GM23338 (cell line): ENCODE measurements at regions not wholly inside any gene's neighbourhood (a gene's known extent, or its start where the extent isn't known, plus 50 kb on each side); places are given as distances from the start of the nearest gene placed in this dataset.

Experiments used
- ATAC-seq: fragments of 200-7000 bp; cut with Tn5 transposase; 3 replicates; pipeline ENCODE4 v1.9.1; 2020
- DNase-seq: peaks from one replicate; pipeline ENCODE4 v3.0.0-alpha.2; 2015; ENCODE audit warnings: low spot score
- H2AFZ ChIP-seq: fragments of 200-600 bp; sonication (generic); 2 replicates; pipeline ENCODE4 v1.8.0; 2016; ENCODE audit warnings: antibody characterized with exemption, mild to moderate bottlenecking, moderate library complexity
- H3F3A ChIP-seq: fragments of 200-600 bp; sonication (generic); replicated peaks from 2 replicates; pipeline ENCODE4 v1.8.0; 2017; ENCODE audit warnings: antibody characterized with exemption, mixed run types, low read depth
- H3K27ac ChIP-seq: fragments of 200-600 bp; sonication (generic); 2 replicates; pipeline ENCODE4 v1.6.1; 2016; ENCODE audit warnings: low read depth
- H3K27me3 ChIP-seq: fragments of 200-600 bp; sonication (generic); 2 replicates; pipeline ENCODE4 v1.8.0; 2016; ENCODE audit warnings: mild to moderate bottlenecking, mixed run types, moderate library complexity; ENCODE audit not compliant: insufficient read depth
- H3K36me3 ChIP-seq: fragments of 200-600 bp; sonication (generic); 2 replicates; pipeline ENCODE4 v1.8.0; 2016; ENCODE audit warnings: mild to moderate bottlenecking; ENCODE audit not compliant: insufficient read depth
- H3K4me1 ChIP-seq: fragments of 200-600 bp; sonication (generic); 2 replicates; pipeline ENCODE4 v1.8.0; 2016; ENCODE audit warnings: mild to moderate bottlenecking, moderate library complexity; ENCODE audit not compliant: insufficient read depth
- H3K4me2 ChIP-seq: fragments of 200-600 bp; sonication (generic); 2 replicates; pipeline ENCODE4 v1.7.1; 2017; ENCODE audit warnings: mixed run types
- H3K4me3 ChIP-seq: fragments of 200-600 bp; sonication (generic); 2 replicates; pipeline ENCODE4 v1.6.1; 2016; ENCODE audit warnings: mixed run types
- H3K79me2 ChIP-seq: fragments of 200-600 bp; sonication (generic); replicated peaks from 2 replicates; pipeline ENCODE4 v1.8.0; 2017; ENCODE audit warnings: mild to moderate bottlenecking; ENCODE audit not compliant: insufficient read depth
- H3K9me2 ChIP-seq: fragments of 200-600 bp; sonication (generic); 2 replicates; pipeline ENCODE4 v1.8.0; 2017; ENCODE audit not compliant: insufficient read depth
- H4K20me1 ChIP-seq: fragments of 200-600 bp; sonication (generic); replicated peaks from 2 replicates; pipeline ENCODE4 v1.8.0; 2017; ENCODE audit warnings: mild to moderate bottlenecking; ENCODE audit not compliant: insufficient read depth
- H3K27ac Mint-ChIP-seq: 2 replicates; pipeline ENCODE4 v1.8.0; 2020; ENCODE audit warnings: inconsistent platforms, mild to moderate bottlenecking, moderate library complexity, mixed read lengths
- H3K27me3 Mint-ChIP-seq: 3 replicates; pipeline ENCODE4 v1.8.0; 2022; ENCODE audit warnings: low read depth, mild to moderate bottlenecking, moderate library complexity, mixed read lengths, inconsistent platforms; ENCODE audit not compliant: insufficient read depth, poor library complexity
- H3K36me3 Mint-ChIP-seq: 3 replicates; pipeline ENCODE4 v1.8.0; 2021; ENCODE audit warnings: low read depth, mild to moderate bottlenecking, inconsistent platforms, moderate library complexity, mixed read lengths
- H3K4me1 Mint-ChIP-seq: 3 replicates; pipeline ENCODE4 v1.8.0; 2020; ENCODE audit warnings: mild to moderate bottlenecking, inconsistent platforms, mixed read lengths
- H3K4me3 Mint-ChIP-seq: 3 replicates; pipeline ENCODE4 v1.8.0; 2021; ENCODE audit warnings: moderate library complexity, mild to moderate bottlenecking, inconsistent platforms, mixed read lengths
- H3K9me3 Mint-ChIP-seq: 3 replicates; pipeline ENCODE4 v1.8.0; 2020; ENCODE audit warnings: moderate library complexity, mild to moderate bottlenecking, inconsistent platforms, mixed read lengths
- CREB1 ChIP-seq: fragments of 250-450 bp; sonication (Bioruptor Pico); IDR thresholded peaks from 2 replicates; pipeline ENCODE4 v1.5.0; 2020; ENCODE audit warnings: low read depth, mild to moderate bottlenecking, moderate library complexity
- EZH2 ChIP-seq: fragments of 200-600 bp; sonication (generic); IDR thresholded peaks from one replicate; pipeline ENCODE4 v1.8.0; 2017; ENCODE audit warnings: antibody characterized with exemption, mild to moderate bottlenecking, low read depth; ENCODE audit not compliant: unreplicated experiment
- EZH2phosphoT487 ChIP-seq: fragments of 200-600 bp; sonication (generic); IDR thresholded peaks from one replicate; pipeline ENCODE4 v1.8.1; 2018; ENCODE audit warnings: antibody characterized with exemption; ENCODE audit not compliant: unreplicated experiment
- JUNB ChIP-seq: IDR thresholded peaks from one replicate; pipeline ENCODE4 v1.6.1; 2016; ENCODE audit warnings: antibody characterized with exemption; ENCODE audit not compliant: unreplicated experiment
- POLR2AphosphoS5 ChIP-seq: IDR thresholded peaks from 2 replicates; pipeline ENCODE4 v1.6.1; 2016; ENCODE audit warnings: antibody characterized with exemption, low read depth
- REST ChIP-seq: IDR thresholded peaks from one replicate; pipeline ENCODE4 v1.6.1; 2018; ENCODE audit warnings: antibody characterized with exemption; ENCODE audit not compliant: unreplicated experiment
- STAT1 ChIP-seq: IDR thresholded peaks from one replicate; pipeline ENCODE4 v1.6.1; 2016; ENCODE audit warnings: antibody characterized with exemption; ENCODE audit not compliant: unreplicated experiment
- ZNF114 ChIP-seq: fragments of 250-450 bp; sonication (Bioruptor Pico); IDR thresholded peaks from 2 replicates; pipeline ENCODE4 v1.5.0; 2020; ENCODE audit warnings: mild to moderate bottlenecking, moderate library complexity

DNA sequence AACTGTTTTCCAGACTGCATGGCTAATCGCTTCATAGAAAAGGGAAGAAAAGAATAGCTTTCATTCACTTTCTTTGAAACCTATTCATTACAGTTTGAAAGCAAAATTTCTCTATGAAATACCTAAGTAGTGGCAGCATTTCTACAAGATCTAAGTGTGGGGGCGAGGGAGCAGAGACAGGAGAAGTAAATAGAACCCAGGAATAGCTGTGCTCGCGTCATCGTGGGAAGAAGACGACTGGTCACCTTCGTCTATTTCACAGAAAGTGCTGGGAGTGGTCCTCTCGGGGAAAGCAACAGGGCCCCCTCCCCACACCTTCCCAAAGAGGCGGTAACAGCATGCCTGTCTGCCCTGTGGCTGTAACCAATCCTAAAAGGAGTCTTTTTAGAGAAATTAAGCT is 169.9 kb upstream of the NOCT start:
- Histone ChIP-seq H3K27me3 (no peaks in the 10 kb centered on the region), H3F3A (no peaks in the 10 kb centered on the region), H2AFZ (peak overlapping the region; percentile 84), H3K79me2 (no peaks in the 10 kb centered on the region), H3K9me2 (no peaks in the 10 kb centered on the region), H3K36me3 (no peaks in the 10 kb centered on the region), H3K4me1 (no peaks in the 10 kb centered on the region), H3K4me3 (no peak overlapping the region), H3K27ac (no peak overlapping the region), H4K20me1 (no peaks in the 10 kb centered on the region), H3K4me2 (no peak overlapping the region)
- DNase-seq (no peak), ATAC-seq (peak; percentile 29; the same call in 1 of the 3 replicates)
- no peak overlapping the region for H3K4me3 Mint-ChIP-seq
- no peaks in the 10 kb centered on the region; the same call in 2 of the 3 replicates for H3K36me3 Mint-ChIP-seq
- H3K9me3 Mint-ChIP-seq, result no peaks in the 10 kb centered on the region; the same call in 2 of the 3 replicates
- no peak for TF ChIP-seq CREB1 (CRISPR knock-in tag)
- peaks cover 9% of the 10 kb centered on the region; the same call in 1 of the 3 replicates for H3K4me1 Mint-ChIP-seq
- H3K27me3 Mint-ChIP-seq, result no peaks in the 10 kb centered on the region
- H3K27ac Mint-ChIP-seq, result no peak overlapping the region

GRCh38 chr4:138845054-138845453 is 170.5 kb upstream of the NOCT start:
- H3K36me3 ChIP-seq, result no peaks in the 10 kb centered on the region
- H3K9me2 ChIP-seq, result no peaks in the 10 kb centered on the region
- peak overlapping the region; percentile 84 for H2AFZ ChIP-seq
- no peak overlapping the region for H3K4me3 ChIP-seq
- Mint-ChIP-seq H3K27me3 (peaks cover under 1% of the 10 kb centered on the region), H3K36me3 (no peaks in the 10 kb centered on the region; the same call in 2 of the 3 replicates), H3K4me1 (peaks cover 11% of the 10 kb centered on the region; the same call in 1 of the 3 replicates), H3K4me3 (no peak overlapping the region), H3K9me3 (no peaks in the 10 kb centered on the region; the same call in 2 of the 3 replicates), H3K27ac (no peak overlapping the region)
- no peak for TF ChIP-seq REST
- TF ChIP-seq CREB1 (CRISPR knock-in tag), result no peak
- no peak for TF ChIP-seq EZH2
- TF ChIP-seq EZH2phosphoT487, result no peak
- no peak for TF ChIP-seq POLR2AphosphoS5
- TF ChIP-seq ZNF114 (CRISPR knock-in tag), result no peak
- no peaks in the 10 kb centered on the region for H4K20me1 ChIP-seq
- no peak overlapping the region for H3K4me2 ChIP-seq
- DNase-seq, result no peak
- H3K27ac ChIP-seq, result no peak overlapping the region
- no peaks in the 10 kb centered on the region for H3F3A ChIP-seq
- ATAC-seq, result peak; percentile 34; the same call in 1 of the 3 replicates
- no peaks in the 10 kb centered on the region for H3K79me2 ChIP-seq
- no peaks in the 10 kb centered on the region for H3K27me3 ChIP-seq
- H3K4me1 ChIP-seq, result no peaks in the 10 kb centered on the region

GRCh38 chr4:138843616-138844015 is 172.0 kb upstream of the NOCT start:
- H3K4me1 ChIP-seq, result no peaks in the 10 kb centered on the region
- no peak overlapping the region for H3K4me2 ChIP-seq
- Mint-ChIP-seq H3K4me3 (no peak overlapping the region), H3K4me1 (peaks cover 13% of the 10 kb centered on the region; the same call in 1 of the 3 replicates), H3K27ac (no peak overlapping the region), H3K36me3 (no peaks in the 10 kb centered on the region; the same call in 2 of the 3 replicates), H3K27me3 (peaks cover 3% of the 10 kb centered on the region), H3K9me3 (no peaks in the 10 kb centered on the region)
- H3K4me3 ChIP-seq, result no peak overlapping the region
- DNase-seq (peak; percentile 27), ATAC-seq (peak; percentile 44; the same call in 1 of the 3 replicates)
- no peaks in the 10 kb centered on the region for H3K27me3 ChIP-seq
- no peaks in the 10 kb centered on the region for H3F3A ChIP-seq
- no peaks in the 10 kb centered on the region for H4K20me1 ChIP-seq
- H3K27ac ChIP-seq, result no peak overlapping the region
- H3K36me3 ChIP-seq, result no peaks in the 10 kb centered on the region
- H3K79me2 ChIP-seq, result no peaks in the 10 kb centered on the region
- no peak overlapping the region for H2AFZ ChIP-seq
- H3K9me2 ChIP-seq, result no peaks in the 10 kb centered on the region
- no peak for TF ChIP-seq CREB1 (CRISPR knock-in tag)
- TF ChIP-seq JUNB, result no peak
- no peak for TF ChIP-seq STAT1
